NCI-H774 (cell line): ENCODE measurements at regions not wholly inside any gene's neighbourhood (a gene's known extent, or its start where the extent isn't known, plus 50 kb on each side); places are given as distances from the start of the nearest gene placed in this dataset.
A peak's percentile ranks its signal among the peaks of the same experiment; 100 is the strongest.
"Not testable (repeated sequence)": the region's sequence is repeated elsewhere in the genome, so short reads cannot be mapped to it uniquely, and the experiment has no call there.

Source experiments
- DNase-seq: peaks from one replicate; lab custom pipeline; 2025; lab: John Stamatoyannopoulos, UW

DNA sequence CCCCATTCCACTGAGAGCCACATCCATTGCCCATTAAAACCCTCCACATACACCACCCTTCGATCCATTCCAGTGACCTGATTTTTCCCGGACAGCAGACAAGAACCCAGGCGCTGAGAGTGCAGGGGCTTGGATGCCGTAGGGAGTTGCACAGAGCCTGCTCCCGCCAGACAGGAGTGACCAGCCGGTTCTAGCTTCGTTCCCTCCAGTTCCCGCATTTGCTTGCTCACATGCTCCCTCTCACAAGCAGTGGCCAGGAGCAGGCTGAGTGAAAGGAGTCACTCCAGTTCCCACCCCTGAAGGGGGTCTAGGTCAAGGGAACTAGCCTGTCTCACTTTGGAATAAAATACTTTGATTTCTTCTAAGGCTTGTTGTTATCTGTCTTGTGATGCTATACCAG is 119.5 kb downstream of the SKIDA1 start:
- no peak for DNase-seq

DNA sequence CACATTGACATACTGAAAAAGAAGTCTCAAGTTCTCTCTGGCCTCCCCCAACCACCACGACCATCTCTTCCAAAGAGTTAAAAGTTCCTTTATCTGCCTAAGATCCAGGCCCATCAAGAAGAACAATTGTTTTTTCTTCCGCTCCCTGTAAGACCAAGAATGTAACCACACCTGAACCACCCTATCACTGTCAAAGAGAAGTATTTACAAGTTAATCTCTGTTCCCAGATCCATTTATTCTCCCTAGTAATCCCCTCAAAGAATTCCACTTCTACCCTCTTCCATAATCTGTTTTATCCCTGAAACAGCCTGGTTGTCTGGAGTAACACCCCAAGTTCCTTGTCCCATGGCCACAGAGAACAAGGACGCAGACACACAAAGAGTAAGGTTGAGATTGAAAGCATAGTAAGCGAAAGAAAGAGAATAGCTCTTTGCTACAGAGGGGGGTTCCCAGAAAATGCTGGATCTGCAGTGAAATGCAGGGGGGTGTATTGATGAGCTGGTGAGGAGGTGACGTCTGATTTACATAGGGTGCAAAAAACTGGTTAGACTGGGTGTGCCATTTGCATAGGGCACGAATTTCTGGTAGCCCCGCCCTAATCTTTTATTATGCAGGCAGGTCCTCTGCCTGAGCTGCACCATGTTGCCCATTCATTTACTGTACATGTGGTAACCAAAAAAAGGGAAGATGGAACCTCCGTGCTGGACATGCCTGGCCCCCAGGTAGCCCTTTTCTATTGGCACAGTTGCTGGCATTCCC is 122.0 kb downstream of the SKIDA1 start:
- no peak for DNase-seq

DNA sequence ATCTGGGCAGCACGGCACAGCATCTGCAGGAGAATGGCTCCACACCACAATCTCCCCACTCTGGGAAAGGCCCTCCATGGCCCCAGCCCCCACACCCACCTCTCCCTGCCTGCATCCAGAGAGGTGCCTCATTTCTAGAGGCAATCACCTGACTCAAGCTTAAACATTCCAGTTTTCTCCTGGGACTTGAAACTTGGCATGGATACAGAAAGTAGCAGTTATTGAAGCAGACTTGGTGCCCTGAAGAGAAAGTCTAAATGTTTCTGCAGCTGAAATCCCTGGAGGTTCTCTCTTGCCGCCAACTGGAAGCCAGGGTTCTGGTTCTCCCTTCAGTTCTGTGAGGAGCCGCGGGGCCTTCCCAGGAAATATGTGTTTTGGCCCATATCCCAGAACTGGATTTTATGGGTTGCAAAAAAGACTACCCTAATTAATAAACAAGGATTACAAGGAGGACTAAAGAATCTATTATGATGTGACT is 122.8 kb downstream of the SKIDA1 start:
- DNase-seq: no peak

DNA sequence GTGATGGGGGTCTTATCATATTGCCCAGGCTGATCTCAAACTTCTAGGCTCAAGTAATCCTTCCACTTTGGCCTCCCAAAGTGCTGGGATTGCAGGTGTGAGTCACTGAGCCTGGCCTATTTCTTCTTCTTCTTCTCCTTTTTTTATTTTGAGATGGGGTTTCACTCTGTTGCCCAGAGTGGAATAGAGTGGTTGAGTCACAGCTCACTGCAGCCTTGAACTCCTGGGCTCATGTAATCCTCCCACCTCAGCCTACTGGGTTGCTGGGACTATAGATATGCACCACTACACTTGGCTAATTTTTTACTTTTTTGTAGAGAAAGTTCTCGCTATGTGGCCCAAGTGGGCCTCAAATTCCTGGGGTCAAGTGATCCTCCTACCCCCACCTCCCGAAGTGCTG is 124.3 kb downstream of the SKIDA1 start:
- no peak for DNase-seq

DNA sequence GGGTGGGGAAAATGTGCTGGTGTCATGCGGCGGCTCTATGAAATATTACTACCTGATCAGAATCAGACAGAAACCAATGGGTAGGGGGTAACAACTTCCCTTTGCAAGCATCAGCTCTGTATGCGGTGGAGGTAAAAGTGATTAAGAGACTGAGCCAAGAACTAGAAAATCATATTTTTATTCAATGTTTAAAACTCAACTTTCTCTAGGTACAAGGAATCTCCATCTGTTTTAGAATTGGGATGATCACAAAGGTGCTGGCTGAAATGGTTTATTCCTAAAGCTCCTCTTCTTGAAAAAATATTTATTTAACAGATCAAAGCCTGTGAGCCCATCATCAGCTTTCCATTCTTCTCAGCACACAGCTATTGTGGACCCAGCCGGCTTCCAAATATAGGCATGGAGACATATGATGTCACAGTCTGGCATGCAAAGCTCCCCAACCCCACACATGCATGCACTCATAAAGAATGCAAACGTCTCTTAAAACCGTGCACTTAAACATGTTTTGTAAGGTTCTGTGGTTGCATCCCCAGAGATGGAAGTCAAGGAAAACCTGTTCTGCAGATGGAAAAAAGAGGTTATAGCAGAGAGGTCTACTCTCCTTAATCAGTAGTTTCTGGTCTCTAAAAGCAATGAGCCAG is 126.0 kb downstream of the SKIDA1 start:
- peak; percentile 69 for DNase-seq

DNA sequence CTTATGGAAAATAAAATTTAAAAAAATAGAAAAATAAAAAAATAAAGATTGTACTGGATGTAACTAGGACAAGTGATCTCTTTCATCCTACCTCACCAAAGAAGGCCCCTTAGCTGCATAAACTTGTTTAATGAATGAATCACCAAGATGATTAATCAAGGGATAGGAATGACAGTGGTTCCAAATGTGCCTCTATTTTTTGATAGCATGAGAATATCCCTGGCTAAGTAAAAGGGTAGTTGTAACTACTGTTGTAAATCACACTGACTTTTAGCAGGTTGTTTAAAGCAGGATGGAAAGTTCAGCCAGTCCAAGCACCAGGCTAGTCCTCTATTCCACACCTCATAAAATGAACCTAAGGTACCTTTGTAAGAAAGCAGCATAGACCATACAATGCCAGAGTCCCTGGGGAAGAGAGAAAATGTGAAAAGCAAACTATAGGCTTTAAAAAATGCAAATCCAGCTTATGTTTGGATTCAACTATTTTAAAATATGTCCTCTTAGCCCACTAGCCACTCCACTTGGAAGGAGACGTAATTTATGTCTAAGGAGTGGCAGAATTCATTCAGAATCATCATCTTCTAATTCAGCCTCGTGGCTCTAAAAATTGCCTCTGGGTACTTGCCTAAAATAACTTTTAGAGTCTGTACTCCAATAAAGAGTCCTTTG is 126.8 kb downstream of the SKIDA1 start:
- no peak for DNase-seq

DNA sequence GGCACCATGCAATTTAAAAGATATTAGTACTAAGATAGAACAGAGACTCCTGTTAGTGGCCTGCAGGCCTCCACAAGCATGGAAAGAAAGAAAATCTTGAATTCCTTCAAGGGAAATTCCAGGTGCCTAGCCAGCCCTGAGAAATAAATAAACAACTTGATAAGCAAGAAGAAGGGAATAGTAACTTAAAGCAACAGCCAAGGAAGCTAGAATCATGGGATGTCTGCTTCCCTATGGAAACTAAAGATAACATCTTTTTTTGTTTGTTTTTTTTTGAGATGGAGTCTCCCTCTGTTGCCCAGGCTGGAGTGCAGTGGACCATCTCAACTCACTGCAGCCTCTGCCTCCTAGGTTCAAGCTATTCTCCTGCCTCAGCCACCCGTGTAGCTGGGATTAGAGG is 128.6 kb downstream of the SKIDA1 start:
- no peak for DNase-seq

DNA sequence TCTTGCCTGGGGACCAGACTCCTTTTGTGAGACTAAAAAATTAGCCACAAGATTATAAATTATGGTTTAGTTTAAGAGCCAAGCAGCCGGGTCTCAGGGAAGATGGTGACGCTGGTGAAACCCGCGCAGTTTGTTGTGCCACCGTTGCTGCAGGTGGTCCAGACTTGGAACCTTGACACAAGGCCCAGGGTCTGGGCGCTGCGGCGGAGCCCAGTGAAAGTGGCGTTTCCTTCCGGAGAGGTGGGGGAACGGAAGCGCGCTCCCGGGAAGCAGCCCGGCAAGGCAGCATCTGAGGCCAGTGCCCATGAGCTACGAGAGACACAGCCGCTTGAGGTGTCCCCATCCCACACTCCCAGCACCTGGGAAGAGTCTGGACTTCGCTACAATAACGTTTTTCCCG is 131.6 kb downstream of the SKIDA1 start:
- DNase-seq: no peak

DNA sequence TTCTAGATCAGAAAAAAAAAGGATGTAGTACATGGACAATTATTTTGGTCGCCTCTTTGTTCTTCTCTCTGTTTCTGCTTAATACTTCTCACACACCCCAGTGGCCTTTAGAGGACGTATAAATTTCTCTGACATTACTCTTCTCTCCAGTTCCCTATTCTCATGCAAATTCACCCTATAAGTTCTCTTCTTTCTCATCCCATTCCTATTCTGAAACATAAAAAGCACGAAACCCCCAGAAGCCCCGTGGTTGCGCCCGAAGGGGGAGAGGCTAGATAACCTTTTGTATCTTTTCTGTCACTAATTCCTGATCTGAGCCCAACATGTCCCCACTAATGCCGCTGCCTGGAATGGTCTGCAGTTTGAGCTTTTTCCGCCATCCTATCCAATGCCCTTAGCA is 136.9 kb downstream of the SKIDA1 start:
- DNase-seq: no peak

DNA sequence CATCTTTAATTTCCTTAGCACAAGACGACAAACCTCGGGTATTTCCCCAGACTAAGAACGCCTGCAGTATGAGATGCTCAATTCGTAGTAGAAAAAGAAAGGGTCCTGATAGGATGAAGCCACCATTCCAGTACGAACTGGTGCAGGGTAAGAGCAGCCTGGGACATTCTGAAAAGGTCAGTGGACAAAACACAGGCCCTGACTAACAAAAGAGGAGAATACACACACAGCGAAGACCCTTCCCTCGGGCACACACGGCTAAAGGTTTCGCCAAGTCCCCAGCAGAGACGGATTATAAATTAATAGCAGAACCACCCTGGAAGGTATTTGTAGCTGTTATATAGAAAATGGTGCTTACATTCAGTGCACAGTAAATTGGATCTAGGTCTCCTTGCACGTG is 137.6 kb downstream of the SKIDA1 start:
- DNase-seq: no peak

DNA sequence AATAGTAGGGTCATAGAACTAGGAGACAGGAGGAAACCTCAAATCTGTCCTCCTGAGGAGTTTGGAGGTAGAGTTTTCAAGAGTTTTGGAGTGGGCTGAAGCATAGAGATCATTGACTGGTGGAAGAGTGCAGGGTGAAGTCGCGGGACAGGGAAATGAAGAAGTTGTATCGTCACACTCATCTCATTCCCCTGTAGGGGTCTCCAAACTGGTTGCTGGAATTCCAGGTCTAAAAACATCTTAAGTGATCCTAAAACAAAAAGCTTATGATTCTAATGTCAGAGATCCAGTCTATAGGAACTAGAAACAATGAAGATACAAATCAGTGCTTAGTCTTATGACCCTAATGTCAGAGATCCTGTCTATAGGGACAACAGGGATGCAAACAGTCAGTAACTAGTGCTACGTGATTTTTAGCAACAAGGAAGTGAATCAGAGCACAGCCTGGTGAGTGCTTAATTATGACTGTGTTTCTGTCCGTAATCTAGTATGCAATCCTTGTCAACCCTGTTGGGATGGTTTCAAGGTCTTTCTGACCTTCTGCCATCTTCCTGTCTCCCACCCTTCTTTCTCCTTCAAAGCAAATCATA is 139.4 kb downstream of the SKIDA1 start:
- DNase-seq: no peak

DNA sequence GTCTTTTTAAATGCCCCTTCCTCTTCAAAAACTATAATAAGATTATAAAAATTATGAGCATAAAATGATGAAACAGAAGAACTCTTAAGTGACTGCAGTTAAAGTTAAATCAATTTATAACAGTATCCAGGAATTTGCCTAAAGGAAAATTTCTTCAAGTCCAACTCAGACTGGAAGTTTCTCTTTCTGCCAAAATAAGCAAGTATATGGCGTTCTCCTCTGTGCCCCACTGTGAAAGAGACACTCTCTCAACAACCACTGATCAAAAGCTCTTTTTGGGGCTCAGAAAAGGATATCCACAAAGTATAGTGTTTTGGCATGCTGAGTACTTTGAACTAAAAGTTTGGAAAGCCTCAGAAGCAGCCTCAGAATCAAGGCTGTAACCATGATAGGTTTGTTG is 139.9 kb downstream of the SKIDA1 start:
- no peak for DNase-seq

DNA sequence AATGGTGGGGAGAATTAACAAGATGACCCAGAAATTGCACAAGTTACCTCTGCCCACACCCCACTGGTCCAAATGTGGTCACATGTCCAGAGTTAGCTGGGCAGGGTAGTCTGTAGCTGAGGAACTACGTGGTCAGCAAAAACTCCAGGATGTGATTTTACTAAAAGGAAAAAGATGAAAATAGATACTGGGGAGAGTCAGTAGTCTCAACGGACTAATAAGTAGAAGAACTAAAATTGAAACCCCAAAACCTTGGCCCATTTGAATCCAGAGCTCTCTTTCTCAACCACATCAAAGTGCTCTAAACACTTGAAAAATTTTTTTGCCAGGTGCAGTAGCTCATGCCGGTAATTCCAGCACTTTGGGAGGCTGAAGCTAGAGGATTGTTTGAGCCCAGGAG is 146.3 kb downstream of the SKIDA1 start:
- DNase-seq: no peak

DNA sequence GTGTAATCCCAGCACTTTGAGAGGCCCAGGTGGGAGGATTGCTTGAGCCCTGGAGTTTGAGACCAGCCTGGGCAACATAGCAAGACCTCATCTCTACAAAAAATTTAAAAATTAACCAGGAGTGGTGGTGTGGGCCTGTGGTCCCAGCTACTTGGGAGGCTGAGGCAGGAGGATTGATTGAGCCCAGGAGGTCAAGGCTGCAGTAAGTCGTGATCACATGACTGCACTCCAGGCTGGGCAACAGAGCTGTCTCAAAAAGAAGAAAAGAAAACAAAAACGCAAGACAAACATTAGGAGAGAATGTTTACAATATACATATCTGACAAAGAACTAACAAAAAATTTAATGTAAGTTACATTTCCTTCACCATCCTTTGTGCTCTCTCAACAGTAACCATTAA is 150.2 kb downstream of the SKIDA1 start:
- DNase-seq: not testable (repeated sequence)

DNA sequence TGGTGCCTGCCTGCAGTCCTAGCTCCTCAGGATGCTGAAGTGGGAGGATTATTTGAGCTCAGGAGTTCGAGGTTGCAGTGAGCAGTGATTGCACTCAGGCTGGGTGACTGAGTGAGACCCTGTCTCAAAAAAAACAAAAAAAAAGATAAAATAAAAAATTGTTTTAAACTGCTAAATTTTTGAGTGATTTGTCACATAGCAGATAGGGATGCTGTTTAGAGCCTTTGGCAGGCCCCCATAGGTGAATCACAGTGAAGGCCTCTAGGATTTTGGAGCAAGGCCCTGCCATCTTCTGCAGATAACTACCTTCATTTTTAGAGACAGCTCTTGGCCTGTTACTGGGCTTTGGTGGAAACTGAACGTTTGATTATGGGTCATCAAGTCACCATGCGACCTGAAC is 151.6 kb downstream of the SKIDA1 start:
- not testable (repeated sequence) for DNase-seq

DNA sequence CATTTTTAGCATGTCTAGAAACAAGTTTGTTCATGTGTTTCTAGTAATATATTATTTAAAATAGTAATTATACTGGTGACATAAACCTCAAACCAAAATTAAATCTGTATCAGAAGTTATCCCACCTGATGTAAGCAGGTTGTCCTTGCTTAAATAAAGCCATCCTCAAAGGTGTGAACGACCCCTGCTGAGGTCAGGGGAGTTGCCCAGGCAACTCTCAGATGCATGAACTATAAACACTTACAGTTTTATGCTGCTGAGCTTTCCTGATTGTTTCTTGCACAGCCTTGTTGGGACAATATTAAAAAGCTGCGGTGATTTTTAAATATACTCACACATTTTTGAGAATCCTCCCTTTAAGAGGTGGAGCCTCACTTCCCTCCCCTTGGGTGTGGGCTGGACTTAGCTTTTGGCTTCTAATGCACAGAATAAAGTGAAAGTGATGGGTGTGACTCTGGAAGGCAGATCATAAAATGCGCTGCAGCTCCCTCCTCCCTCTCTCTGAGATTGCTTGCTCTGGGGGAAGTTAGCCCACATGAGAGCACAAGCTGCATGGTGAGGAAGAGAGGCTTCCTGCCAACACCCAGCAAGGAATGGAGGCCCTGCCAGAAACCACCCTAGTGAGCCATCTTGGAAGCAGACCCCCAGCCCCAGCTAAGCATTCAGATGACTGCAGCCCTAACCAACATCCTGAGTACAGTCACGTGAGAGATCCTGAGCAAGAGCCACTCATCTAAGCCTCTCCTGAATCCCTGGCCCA is 152.7 kb downstream of the SKIDA1 start:
- peak; percentile 41 for DNase-seq

DNA sequence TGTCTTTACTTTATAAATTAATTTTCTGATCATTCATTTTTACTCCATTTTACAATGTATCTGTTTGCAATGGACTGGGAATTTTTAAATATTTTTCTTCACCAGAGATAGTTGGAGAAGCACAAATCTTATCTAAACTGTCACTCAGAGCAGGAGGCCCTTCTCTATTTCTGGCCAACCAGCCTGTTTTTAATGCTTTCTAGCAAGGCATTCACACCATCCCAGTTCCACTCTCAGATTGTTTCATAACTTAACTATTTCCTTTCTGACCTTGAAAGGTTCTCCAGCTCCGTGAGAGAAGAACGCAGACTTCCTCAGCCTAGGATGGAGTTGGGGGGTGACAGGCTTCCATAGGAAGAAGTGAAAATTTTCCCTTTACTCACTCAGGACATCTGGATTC is 155.8 kb downstream of the SKIDA1 start:
- no peak for DNase-seq

DNA sequence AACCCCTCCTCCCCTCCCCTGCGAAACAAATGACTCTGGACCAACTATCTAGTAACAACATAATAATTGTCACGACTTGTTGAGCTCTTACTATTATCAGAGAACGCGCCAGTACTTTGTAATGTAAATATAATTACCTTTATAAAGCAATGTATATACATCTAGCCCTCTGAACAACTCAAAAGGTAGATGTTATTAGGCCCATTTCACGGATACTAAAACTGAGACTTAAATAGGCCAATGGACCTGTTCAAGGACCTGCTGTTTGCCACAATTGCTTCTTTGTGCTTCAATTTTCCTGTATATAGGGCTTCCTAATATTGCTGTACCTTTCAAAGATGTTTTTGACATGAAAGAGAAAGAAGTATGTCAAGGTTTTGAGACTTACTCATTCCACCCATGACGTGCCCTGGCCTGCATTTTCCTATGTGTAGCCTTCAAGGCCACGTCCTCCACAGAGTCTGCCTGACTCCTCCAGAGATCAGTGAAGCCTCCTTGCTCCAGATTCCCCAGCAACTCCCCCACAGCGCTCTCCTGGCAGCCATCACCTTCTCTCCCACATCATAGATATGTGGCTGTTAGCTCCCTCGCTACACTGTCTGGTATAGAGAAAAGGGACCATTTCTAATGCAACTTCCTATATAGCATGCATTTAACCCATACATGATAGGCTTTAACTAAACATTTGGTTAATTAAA is 156.6 kb downstream of the SKIDA1 start:
- no peak for DNase-seq

DNA sequence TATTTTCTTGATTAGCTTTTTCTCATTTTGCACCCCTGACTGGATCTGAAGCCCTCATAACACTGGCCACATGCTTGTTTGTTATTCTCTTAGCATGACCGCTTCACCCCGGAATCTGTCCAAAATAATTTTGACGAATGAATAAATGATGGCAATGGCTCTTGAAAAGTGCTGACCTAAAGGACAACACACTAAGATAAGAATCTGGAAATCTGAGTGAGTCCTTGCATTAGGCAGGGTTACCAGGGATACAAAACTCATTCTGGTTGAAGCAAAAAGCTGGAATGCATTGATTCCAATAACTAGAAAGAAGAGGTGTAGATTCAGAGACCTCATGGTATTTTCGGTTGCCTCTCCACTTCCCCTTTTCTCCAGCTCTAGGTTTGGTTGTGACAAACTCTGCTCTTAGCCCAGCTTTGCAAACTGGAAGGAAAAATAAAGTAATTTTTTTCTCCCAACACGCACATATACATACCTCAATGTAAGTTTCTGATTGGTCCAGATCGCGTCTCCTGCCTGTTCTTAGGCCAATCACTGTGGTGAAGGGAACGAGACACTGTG is 157.4 kb downstream of the SKIDA1 start:
- DNase-seq: no peak

DNA sequence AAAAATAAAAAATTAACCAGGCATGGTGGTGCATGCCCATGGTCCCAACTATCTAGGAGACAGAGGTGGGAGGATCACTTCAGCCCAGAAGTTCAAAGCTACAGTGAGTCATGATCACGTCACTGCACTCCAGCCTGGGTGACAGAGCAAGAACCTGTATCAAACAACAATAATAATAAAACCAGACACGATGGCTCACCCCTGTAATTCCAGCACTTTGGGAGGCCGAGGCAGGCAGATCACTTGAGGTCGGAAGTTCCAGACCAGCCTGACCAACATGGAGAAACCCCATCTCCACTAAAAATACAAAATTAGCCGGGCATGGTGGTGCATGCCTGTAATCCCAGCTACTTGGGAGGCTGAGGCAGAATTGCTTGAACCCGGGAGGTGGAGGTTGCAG is 159.4 kb downstream of the SKIDA1 start:
- not testable (repeated sequence) for DNase-seq
